GM12891 (cell line): ENCODE measurements at regions not wholly inside any gene's neighbourhood (a gene's known extent, or its start where the extent isn't known, plus 50 kb on each side); places are given as distances from the start of the nearest gene placed in this dataset.

ENCODE experiments used
- POLR2A ChIP-seq: IDR thresholded peaks from 2 replicates; pipeline ENCODE4 v1.6.1; 2011; ENCODE audit warnings: low read depth, low read length, control low read depth
- POLR2AphosphoS5 ChIP-seq: IDR thresholded peaks from 2 replicates; pipeline ENCODE4 v1.6.1; 2011; ENCODE audit warnings: low read depth, low read length, control low read depth
- POU2F2 ChIP-seq: IDR thresholded peaks from 2 replicates; pipeline ENCODE4 v1.6.1; 2011; ENCODE audit warnings: low read depth, mild to moderate bottlenecking, control low read depth, low read length, moderate library complexity
- SPI1 ChIP-seq: IDR thresholded peaks from 2 replicates; pipeline ENCODE4 v1.6.1; 2011; ENCODE audit warnings: low read depth, low read length, control low read depth
- TAF1 ChIP-seq: IDR thresholded peaks from 2 replicates; pipeline ENCODE4 v1.6.1; 2011; ENCODE audit warnings: low read depth, low read length, control low read depth

DNA sequence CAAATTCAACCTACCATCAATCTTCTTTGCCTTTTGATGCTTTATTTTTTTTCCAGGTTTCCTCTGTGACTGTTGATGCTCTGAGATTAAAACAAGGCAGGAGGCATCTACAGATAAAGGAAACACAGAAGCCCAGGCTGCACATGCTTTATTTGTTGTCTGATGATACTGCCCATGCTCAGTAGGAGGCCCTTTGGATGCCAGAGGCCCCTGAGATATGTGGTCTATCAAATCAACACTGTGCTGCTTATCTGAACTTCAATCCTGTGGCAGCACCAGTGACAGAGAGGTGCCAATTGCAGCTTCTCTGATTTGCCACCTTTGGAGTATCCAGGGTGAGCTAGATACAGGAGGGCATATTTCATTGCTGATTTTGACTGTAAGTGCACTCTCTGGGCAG, 571.3 kb upstream of the TBX3 start:
- TF ChIP-seq POLR2A (no peak), TAF1 (no peak), POLR2AphosphoS5 (no peak), POU2F2 (no peak), SPI1 (no peak)
